Lower leg skin (tissue), 3 donors: ENCODE measurements at regions not wholly inside any gene's neighbourhood (a gene's known extent, or its start where the extent isn't known, plus 50 kb on each side); places are given as distances from the start of the nearest gene placed in this dataset.

Experiments used
- CTCF ChIP-seq, 3 donors: fragments of 450-650 bp; IDR thresholded peaks; one replicate each; pipeline ENCODE4 v1.5.1; 2016; ENCODE audit warnings: antibody characterized with exemption in 3 of 3, mild to moderate bottlenecking in 3 of 3, moderate library complexity in 2 of 3
- POLR2A ChIP-seq, 2 donors: fragments of 450-650 bp; IDR thresholded peaks; one replicate each; pipeline ENCODE4 v1.6.1; 2016 to 2017; ENCODE audit warnings: antibody characterized with exemption in 2 of 2, mild to moderate bottlenecking in 1 of 2, moderate library complexity in 1 of 2

GRCh38 chr2:17328161-17328560, 190.1 kb downstream of the RAD51AP2 start:
- TF ChIP-seq CTCF (IDR thresholded peaks at IDR 0.05): no peak
- no peak for TF ChIP-seq POLR2A (IDR thresholded peaks at IDR 0.05)
